ENCODE measurements at regions not wholly inside any gene's neighbourhood (a gene's known extent, or its start where the extent isn't known, plus 50 kb on each side); places are given as distances from the start of the nearest gene placed in this dataset.

DNA sequence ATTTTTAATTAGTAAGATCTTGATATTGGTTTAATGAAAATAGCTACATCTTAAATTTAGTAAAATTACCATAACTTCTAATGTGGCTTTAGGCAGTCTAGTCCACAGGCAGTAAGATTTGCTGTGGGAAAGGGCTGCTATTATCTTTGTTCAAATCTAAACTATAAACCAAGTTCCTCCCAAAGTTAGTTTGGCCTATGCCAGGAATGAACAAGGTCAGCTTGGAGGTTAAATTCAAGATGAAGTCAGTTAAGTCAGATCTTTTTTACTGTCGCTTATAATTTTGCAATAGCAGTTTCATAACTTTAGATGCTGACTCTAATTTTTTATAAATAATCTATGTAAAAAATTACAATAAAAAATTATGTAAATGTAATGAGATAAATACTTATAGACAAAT lies 1016.9 kb upstream of the ALCAM start:
- Histone ChIP-seq H2BK20ac (ENCODE audit: low read length) (no peak overlapping the region), H3K36me3 (ENCODE audit: control insufficient read depth in 2 of 4, insufficient read depth in 4 of 4, low read length in 3 of 4) (peaks cover 0 to 2% (median 0%) of the 10 kb centered on the region in 4 experiments; a peak in 1 of 8 replicates), H2BK120ac (replicated peaks; ENCODE audit: low read depth, low read length) (no peak overlapping the region), H3K23me2 (ENCODE audit: low read depth, low read length) (no peaks in the 10 kb centered on the region), H4K20me1 (replicated peaks in 1 of 2; ENCODE audit: control insufficient read depth in 1 of 2, insufficient read depth in 2 of 2, low read length in 2 of 2) (no peaks in the 10 kb centered on the region), H2AFZ (ENCODE audit: low read length) (no peak overlapping the region), H4K91ac (replicated peaks; ENCODE audit: insufficient read length, low read length) (no peak overlapping the region), H2BK15ac (ENCODE audit: low read length) (no peak overlapping the region), H3K27me3 (replicated peaks in 1 of 4; ENCODE audit: control insufficient read depth in 3 of 4, extremely low read depth in 1 of 4, insufficient read depth in 3 of 4, low read length in 3 of 4) (no peaks in the 10 kb centered on the region), H3K4me3 (ENCODE audit: extremely low read depth in 1 of 4, insufficient read depth in 2 of 4, low read depth in 3 of 4, low read length in 4 of 4) (no peak overlapping the region), H3K79me1 (ENCODE audit: low read depth, low read length) (no peaks in the 10 kb centered on the region), H3K14ac (ENCODE audit: insufficient read length) (no peak overlapping the region), H2BK12ac (ENCODE audit: low read depth, low read length) (no peak overlapping the region), H3K4me1 (replicated peaks in 1 of 4; ENCODE audit: control insufficient read depth in 3 of 4, insufficient read depth in 4 of 4, low read length in 3 of 4) (no peaks in the 10 kb centered on the region), H3K27ac (ENCODE audit: low read depth, low read length) (no peak overlapping the region), H3K23ac (ENCODE audit: insufficient read length) (no peak overlapping the region), H3K9me3 (ENCODE audit: insufficient read depth in 2 of 2, low read depth in 1 of 2, low read length in 1 of 2) (peaks cover 6 to 7% of the 10 kb centered on the region in 2 experiments; a peak in 2 of 4 replicates), H3K79me2 (ENCODE audit: control insufficient read depth in 1 of 2, insufficient read depth in 2 of 2, low read length in 2 of 2) (no peaks in the 10 kb centered on the region), H4K5ac (ENCODE audit: insufficient read length, low read depth, low read length) (no peak overlapping the region), H2AK5ac (ENCODE audit: low read depth, low read length) (no peak overlapping the region), H3K18ac (ENCODE audit: extremely low read depth, low read length) (no peak overlapping the region), H3K9ac (replicated peaks in 1 of 4; ENCODE audit: extremely low read depth in 1 of 4, low read depth in 3 of 4, low read length in 3 of 4) (no peak overlapping the region), H3K4me2 (ENCODE audit: insufficient read depth in 1 of 2, low read depth in 2 of 2, low read length in 2 of 2) (no peak overlapping the region), H4K8ac (ENCODE audit: extremely low read depth, insufficient read depth, low read length) (no peak overlapping the region), H3K56ac (replicated peaks; ENCODE audit: insufficient read length, low read depth, low read length) (no peak overlapping the region), H3K4ac (replicated peaks; ENCODE audit: insufficient read length, low read depth, low read length) (no peak overlapping the region), H2BK5ac (ENCODE audit: low read depth, low read length) (no peak overlapping the region)
- POLR2A ChIA-PET (ENCODE audit: partially characterized antibody): no interaction called here
- CTCF ChIA-PET (ENCODE audit: partially characterized antibody): no interaction called here
- FAIRE-seq: no peak
- DNase-seq (ENCODE audit: low read depth in 1 of 2, low spot score in 2 of 2): no peak
- 100% methylated on average over 1 of the region's 1 CpG; no CpG with 5 or more reads in 1 of the 2 experiments for WGBS, 2 experiments (ENCODE audit: extremely low coverage in 1 of 2, insufficient coverage in 1 of 2, insufficient read length in 1 of 2, insufficient replicate concordance in 2 of 2, low coverage in 1 of 2, low lambda C conversion rate in 2 of 2, missing lambda C conversion rate in 1 of 2)
- TF ChIP-seq ASH2L (IDR thresholded peaks at IDR 0.05; ENCODE audit: low read length): no peak
- no peak for TF ChIP-seq ZNF274 (IDR thresholded peaks at IDR 0.05; ENCODE audit: borderline replicate concordance, extremely low read depth, low read length)
